HUES48 (cell line): ENCODE measurements at regions not wholly inside any gene's neighbourhood (a gene's known extent, or its start where the extent isn't known, plus 50 kb on each side); places are given as distances from the start of the nearest gene placed in this dataset.

Experiments used
- H3K27ac ChIP-seq: one replicate; pipeline ENCODE4 v1.7.0; 2013; ENCODE audit warnings: low read depth, low read length, inconsistent platforms
- H3K27me3 ChIP-seq: 2 replicates; pipeline ENCODE4 v1.6.1; 2013; ENCODE audit warnings: mild to moderate bottlenecking, low read length; ENCODE audit not compliant: control insufficient read depth, insufficient read depth
- H3K36me3 ChIP-seq: 2 replicates; pipeline ENCODE4 v1.6.1; 2013; ENCODE audit warnings: low read length; ENCODE audit not compliant: control insufficient read depth, insufficient read depth
- H3K4me1 ChIP-seq: 2 replicates; pipeline ENCODE4 v1.6.1; 2013; ENCODE audit warnings: mild to moderate bottlenecking, low read length; ENCODE audit not compliant: control insufficient read depth, insufficient read depth
- H3K4me3 ChIP-seq: 2 replicates; pipeline ENCODE4 v1.5.1; 2013; ENCODE audit warnings: mild to moderate bottlenecking, low read depth, low read length
- H3K9ac ChIP-seq: 2 replicates; pipeline ENCODE4 v1.6.1; 2013; ENCODE audit warnings: mild to moderate bottlenecking, low read depth, low read length, moderate library complexity
- H3K9me3 ChIP-seq: 2 replicates; pipeline ENCODE4 v1.6.1; 2013; ENCODE audit warnings: low read length; ENCODE audit not compliant: control insufficient read depth, insufficient read depth

- H3K9me3 ChIP-seq: 0 out of 2 replicates have a peak, but pooled peaks cover 4% of the 10 kb centered on the region
- H3K27me3 ChIP-seq: no peaks in the 10 kb centered on the region
- no peak overlapping the region for H3K9ac ChIP-seq
- H3K36me3 ChIP-seq: no peaks in the 10 kb centered on the region
- no peak overlapping the region for H3K27ac ChIP-seq
- no peak overlapping the region for H3K4me3 ChIP-seq
- H3K4me1 ChIP-seq: no peaks in the 10 kb centered on the region
Observed at GRCh38 chr15:69692342-69692741, 239.7 kb downstream of the RPLP1 start.

- Histone ChIP-seq H3K9me3 (0 out of 2 replicates have a peak, but pooled peaks cover 4% of the 10 kb centered on the region), H3K36me3 (no peaks in the 10 kb centered on the region), H3K9ac (no peak overlapping the region), H3K4me1 (no peaks in the 10 kb centered on the region), H3K4me3 (no peak overlapping the region), H3K27ac (no peak overlapping the region), H3K27me3 (no peaks in the 10 kb centered on the region)
Observed at GRCh38 chr15:69693059-69693458, 240.4 kb downstream of the RPLP1 start.

GRCh38 chr15:69696946-69697345 is 244.3 kb downstream of the RPLP1 start:
- Histone ChIP-seq H3K4me3 (no peak overlapping the region), H3K9me3 (no peaks in the 10 kb centered on the region), H3K27ac (no peak overlapping the region), H3K4me1 (no peaks in the 10 kb centered on the region), H3K9ac (no peak overlapping the region), H3K27me3 (no peaks in the 10 kb centered on the region), H3K36me3 (no peaks in the 10 kb centered on the region)

- no peaks in the 10 kb centered on the region for H3K4me1 ChIP-seq
- no peaks in the 10 kb centered on the region for H3K36me3 ChIP-seq
- H3K9me3 ChIP-seq: no peaks in the 10 kb centered on the region
- no peak overlapping the region for H3K4me3 ChIP-seq
- H3K27me3 ChIP-seq: no peaks in the 10 kb centered on the region
- H3K9ac ChIP-seq: no peak overlapping the region
- no peak overlapping the region for H3K27ac ChIP-seq
Observed at GRCh38 chr15:69697916-69698315, 245.3 kb downstream of the RPLP1 start.

- Histone ChIP-seq H3K36me3 (no peaks in the 10 kb centered on the region), H3K4me1 (no peaks in the 10 kb centered on the region), H3K9me3 (no peaks in the 10 kb centered on the region), H3K27ac (no peak overlapping the region), H3K9ac (no peak overlapping the region), H3K4me3 (no peak overlapping the region), H3K27me3 (no peaks in the 10 kb centered on the region)
Observed at GRCh38 chr15:69699096-69699495, 246.5 kb downstream of the RPLP1 start.

GRCh38 chr15:69700380-69700779 is 247.8 kb downstream of the RPLP1 start:
- Histone ChIP-seq H3K9ac (no peak overlapping the region), H3K4me1 (no peaks in the 10 kb centered on the region), H3K36me3 (no peaks in the 10 kb centered on the region), H3K27ac (no peak overlapping the region), H3K9me3 (no peaks in the 10 kb centered on the region), H3K27me3 (no peaks in the 10 kb centered on the region), H3K4me3 (no peak overlapping the region)

- Histone ChIP-seq H3K4me3 (no peak overlapping the region), H3K27me3 (no peaks in the 10 kb centered on the region), H3K9ac (no peak overlapping the region), H3K4me1 (no peaks in the 10 kb centered on the region), H3K36me3 (no peaks in the 10 kb centered on the region), H3K27ac (no peak overlapping the region), H3K9me3 (no peaks in the 10 kb centered on the region)
Observed at GRCh38 chr15:69701198-69701597, 248.6 kb downstream of the RPLP1 start.

- no peaks in the 10 kb centered on the region for H3K4me1 ChIP-seq
- no peak overlapping the region for H3K4me3 ChIP-seq
- no peak overlapping the region for H3K9ac ChIP-seq
- H3K27me3 ChIP-seq: no peaks in the 10 kb centered on the region
- no peak overlapping the region for H3K27ac ChIP-seq
- peaks cover 6% of the 10 kb centered on the region for H3K9me3 ChIP-seq
- no peaks in the 10 kb centered on the region for H3K36me3 ChIP-seq
Observed at GRCh38 chr15:69703532-69704187, 251.0 kb downstream of the RPLP1 start.

- H3K36me3 ChIP-seq: no peaks in the 10 kb centered on the region
- H3K27me3 ChIP-seq: no peaks in the 10 kb centered on the region
- H3K9ac ChIP-seq: no peak overlapping the region
- H3K4me3 ChIP-seq: no peak overlapping the region
- H3K27ac ChIP-seq: no peak overlapping the region
- H3K9me3 ChIP-seq: peaks cover 10% of the 10 kb centered on the region
- H3K4me1 ChIP-seq: no peaks in the 10 kb centered on the region
Observed at GRCh38 chr15:69704229-69704628, 251.6 kb downstream of the RPLP1 start.

GRCh38 chr15:69704700-69705099 is 252.1 kb downstream of the RPLP1 start:
- no peak overlapping the region for H3K9ac ChIP-seq
- no peak overlapping the region for H3K4me3 ChIP-seq
- no peak overlapping the region for H3K27ac ChIP-seq
- peaks cover 11% of the 10 kb centered on the region for H3K9me3 ChIP-seq
- H3K4me1 ChIP-seq: no peaks in the 10 kb centered on the region
- no peaks in the 10 kb centered on the region for H3K36me3 ChIP-seq
- no peaks in the 10 kb centered on the region for H3K27me3 ChIP-seq

- H3K4me3 ChIP-seq: no peak overlapping the region
- H3K9me3 ChIP-seq: peaks cover 11% of the 10 kb centered on the region
- H3K27me3 ChIP-seq: no peaks in the 10 kb centered on the region
Observed at GRCh38 chr15:69706353-69707097, 253.9 kb downstream of the RPLP1 start.

More at GRCh38 chr15:69706353-69707097, 253.9 kb downstream of the RPLP1 start:
- no peak overlapping the region for H3K9ac ChIP-seq
- H3K4me1 ChIP-seq: no peaks in the 10 kb centered on the region
- no peak overlapping the region for H3K27ac ChIP-seq
- no peaks in the 10 kb centered on the region for H3K36me3 ChIP-seq
